ENCODE measurements at regions not wholly inside any gene's neighbourhood (a gene's known extent, or its start where the extent isn't known, plus 50 kb on each side); places are given as distances from the start of the nearest gene placed in this dataset.
"Not testable (repeated sequence)": the region's sequence is repeated elsewhere in the genome, so short reads cannot be mapped to it uniquely, and the experiment has no call there.

DNA sequence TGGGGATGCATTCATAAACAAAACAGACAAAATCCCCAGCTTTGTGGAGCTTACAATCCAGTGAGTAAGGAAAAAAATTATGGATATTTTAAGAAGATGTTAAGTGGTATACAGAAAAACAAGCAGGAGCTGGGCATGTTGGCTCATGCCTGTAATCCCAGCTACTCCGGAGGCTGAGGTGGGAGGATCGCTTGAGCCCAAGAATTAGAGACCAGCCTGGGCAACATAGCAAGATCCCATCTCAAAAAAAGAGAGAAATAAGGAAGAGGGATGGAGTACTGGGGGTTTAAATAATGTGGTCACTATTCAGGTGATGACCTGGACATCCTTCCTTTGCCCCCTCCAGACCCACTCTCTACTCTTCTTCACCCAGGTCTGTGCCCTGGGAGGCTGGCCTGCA, 55.0 kb upstream of the MDGA1 start:
- H3K27me3 ChIP-seq (ENCODE audit: insufficient read depth, low read length): no peaks in the 10 kb centered on the region; the same call in 1 of the 2 replicates
- no peaks in the 10 kb centered on the region for H4K20me1 ChIP-seq (ENCODE audit: insufficient read depth)
- no peak for TF ChIP-seq POLR2AphosphoS5 (IDR thresholded peaks at IDR 0.05; ENCODE audit: low read depth, low read length)
- no peak for TF ChIP-seq FOSL1 (IDR thresholded peaks at IDR 0.05; ENCODE audit: low read depth)
- TF ChIP-seq POLR2A (IDR thresholded peaks at IDR 0.05; ENCODE audit: borderline replicate concordance, extremely low read depth, insufficient read depth, insufficient read length): no peak
- no peak for TF ChIP-seq EZH2phosphoT487 (IDR thresholded peaks at IDR 0.05; ENCODE audit: borderline replicate concordance)
- no peak for TF ChIP-seq YY1 (IDR thresholded peaks at IDR 0.05; ENCODE audit: extremely low read depth, insufficient replicate concordance, low read depth, low read length)
- no peak for TF ChIP-seq EGR1 (IDR thresholded peaks at IDR 0.05; ENCODE audit: low read depth)
- no peaks in the 10 kb centered on the region for H3K9me2 ChIP-seq (ENCODE audit: insufficient read depth)
- no peaks in the 10 kb centered on the region for H3K36me3 ChIP-seq (ENCODE audit: control insufficient read depth in 1 of 2, insufficient read depth in 2 of 2, low read length in 2 of 2)
- intact Hi-C loops (cut with micrococcal nuclease): no loop called here
- no peak overlapping the region for H3K27ac ChIP-seq (ENCODE audit: low read depth, low read length)
- no peak overlapping the region for H3K9ac ChIP-seq (ENCODE audit: low read length)
- H3K4me1 ChIP-seq (ENCODE audit: control insufficient read depth in 1 of 2, insufficient read depth in 2 of 2, low read length in 2 of 2): no peaks in the 10 kb centered on the region
- H2AFZ ChIP-seq (ENCODE audit: low read depth, low read length, poor library complexity, severe bottlenecking): no peak overlapping the region
- ChIA-PET POLR2A (no interaction called here), CTCF (no interaction called here), RAD21 (ENCODE audit: low non-redundant PET in 1 of 2, low total read pairs in 2 of 2, uncharacterized antibody in 2 of 2, unreplicated experiment in 2 of 2) (no interaction called here)
- H3K4me3 ChIP-seq (replicated peaks in 1 of 2; ENCODE audit: low read depth in 1 of 2, low read length in 2 of 2): no peak overlapping the region
- no peak for ATAC-seq
- H3K79me2 ChIP-seq (ENCODE audit: insufficient read depth, low read length): no peaks in the 10 kb centered on the region
- H3K4me2 ChIP-seq (ENCODE audit: low read length): no peak overlapping the region
- DNase-seq (ENCODE audit: low read depth, low spot score): no peak
- no TSS peak for BruUV-seq (replicated peaks)
- H3K9me3 ChIP-seq (ENCODE audit: control insufficient read depth in 1 of 2, insufficient read depth in 1 of 2, low read depth in 1 of 2, low read length in 2 of 2): no peaks in the 10 kb centered on the region

DNA sequence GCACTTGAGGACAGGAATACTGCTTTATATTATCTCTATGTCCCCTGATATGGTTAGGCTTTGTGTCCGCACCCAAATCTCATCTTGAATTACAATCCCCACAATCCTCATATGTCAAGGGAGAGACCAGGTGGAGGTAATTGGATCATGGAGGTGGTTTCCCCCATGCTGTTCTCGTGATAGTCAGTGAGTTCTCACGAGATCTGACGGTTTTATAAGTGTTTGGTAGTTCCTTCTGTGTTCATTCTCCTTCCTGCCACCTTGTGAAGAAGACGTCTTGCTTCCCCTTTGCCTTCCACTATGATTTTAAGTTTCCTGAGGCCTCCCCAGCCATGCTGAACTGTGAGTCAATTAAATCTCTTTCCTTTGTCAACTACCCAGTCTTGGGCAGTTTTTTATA, 51.7 kb upstream of the MDGA1 start:
- ATAC-seq; H3K4me3 ChIP-seq (replicated peaks in 1 of 2; ENCODE audit: low read depth in 1 of 2, low read length in 2 of 2); H3K9me3 ChIP-seq (ENCODE audit: control insufficient read depth in 1 of 2, insufficient read depth in 1 of 2, low read depth in 1 of 2, low read length in 2 of 2); BruUV-seq (replicated peaks); H3K4me1 ChIP-seq (ENCODE audit: control insufficient read depth in 1 of 2, insufficient read depth in 2 of 2, low read length in 2 of 2); H3K27ac ChIP-seq (ENCODE audit: low read depth, low read length); RAD21 ChIA-PET (ENCODE audit: low non-redundant PET in 1 of 2, low total read pairs in 2 of 2, uncharacterized antibody in 2 of 2, unreplicated experiment in 2 of 2); H3K27me3 ChIP-seq (ENCODE audit: insufficient read depth, low read length); H4K20me1 ChIP-seq (ENCODE audit: insufficient read depth); H3K9me2 ChIP-seq (ENCODE audit: insufficient read depth); H3K79me2 ChIP-seq (ENCODE audit: insufficient read depth, low read length); H3K36me3 ChIP-seq (ENCODE audit: control insufficient read depth in 1 of 2, insufficient read depth in 2 of 2, low read length in 2 of 2); CTCF ChIA-PET; H2AFZ ChIP-seq (ENCODE audit: low read depth, low read length, poor library complexity, severe bottlenecking); POLR2A ChIA-PET; H3K4me2 ChIP-seq (ENCODE audit: low read length); DNase-seq (ENCODE audit: low read depth, low spot score); H3K9ac ChIP-seq (ENCODE audit: low read length): not testable (repeated sequence)
- intact Hi-C loops (cut with micrococcal nuclease): loop anchor here (10.0 kb wide), 1 partner anchor 745 kb away; no protein-coding TSS in a partner anchor

Measured in HCT116 (cell line).